Astrocyte (in vitro differentiated cells and primary cell): ENCODE measurements at regions not wholly inside any gene's neighbourhood (a gene's known extent, or its start where the extent isn't known, plus 50 kb on each side); places are given as distances from the start of the nearest gene placed in this dataset.
A peak's percentile ranks its signal among the peaks of the same experiment; 100 is the strongest.

Experiments used
- DNase-seq: peaks from one replicate; pipeline ENCODE4 v3.0.0-alpha.2; 2010; ENCODE audit warnings: low read depth
- FAIRE-seq: peaks from 2 replicates; lab custom pipeline; 2011; peaks lifted over from hg19 to GRCh38; lab: Jason Lieb, UNC
- H2AFZ ChIP-seq: 2 replicates; pipeline ENCODE4 v1.6.0; 2012; ENCODE audit warnings: low read depth, low read length, inconsistent platforms
- H3K27ac ChIP-seq: 2 replicates; pipeline ENCODE4 v1.5.1; 2011; ENCODE audit warnings: low read depth, low read length, inconsistent platforms
- H3K27me3 ChIP-seq: 2 replicates; pipeline ENCODE4 v1.6.0; 2011; ENCODE audit warnings: low read length, inconsistent platforms; ENCODE audit not compliant: insufficient read depth
- H3K36me3 ChIP-seq: 2 replicates; pipeline ENCODE4 v1.5.1; 2011; ENCODE audit warnings: low read length, inconsistent platforms; ENCODE audit not compliant: insufficient read depth
- H3K4me1 ChIP-seq: 2 replicates; pipeline ENCODE4 v1.5.1; 2011; ENCODE audit warnings: low read length, inconsistent platforms; ENCODE audit not compliant: insufficient read depth
- H3K4me2 ChIP-seq: 2 replicates; pipeline ENCODE4 v1.6.0; 2012; ENCODE audit warnings: low read length, inconsistent platforms
- H3K4me3 ChIP-seq: 2 replicates; pipeline ENCODE4 v1.5.1; 2011; ENCODE audit warnings: low read depth, mild to moderate bottlenecking, low read length, inconsistent platforms; ENCODE audit not compliant: insufficient read depth
- H3K79me2 ChIP-seq: 2 replicates; pipeline ENCODE4 v1.6.0; 2012; ENCODE audit warnings: mild to moderate bottlenecking, low read length, inconsistent platforms; ENCODE audit not compliant: insufficient read depth
- H3K9ac ChIP-seq: 2 replicates; pipeline ENCODE4 v1.6.0; 2012; ENCODE audit warnings: mild to moderate bottlenecking, low read length, inconsistent platforms
- H3K9me3 ChIP-seq: 2 replicates; pipeline ENCODE4 v1.5.1; 2012; ENCODE audit warnings: low read depth, mild to moderate bottlenecking, low read length, inconsistent platforms; ENCODE audit not compliant: insufficient read depth
- H4K20me1 ChIP-seq: 2 replicates; pipeline ENCODE4 v1.6.0; 2012; ENCODE audit warnings: low read length, inconsistent platforms; ENCODE audit not compliant: insufficient read depth
- H3K27ac Mint-ChIP-seq: one replicate; pipeline ENCODE4 v1.8.0; 2021; ENCODE audit warnings: mild to moderate bottlenecking, mixed read lengths; ENCODE audit not compliant: unreplicated experiment
- H3K27me3 Mint-ChIP-seq: one replicate; pipeline ENCODE4 v1.8.0; 2021; ENCODE audit warnings: low read depth, mixed read lengths; ENCODE audit not compliant: unreplicated experiment
- H3K36me3 Mint-ChIP-seq: one replicate; pipeline ENCODE4 v1.8.0; 2021; ENCODE audit warnings: low read depth, mixed read lengths; ENCODE audit not compliant: unreplicated experiment
- H3K4me1 Mint-ChIP-seq: one replicate; pipeline ENCODE4 v1.8.0; 2021; ENCODE audit warnings: low read depth, mixed read lengths; ENCODE audit not compliant: unreplicated experiment
- H3K4me3 Mint-ChIP-seq: one replicate; pipeline ENCODE4 v1.8.0; 2021; ENCODE audit warnings: mild to moderate bottlenecking, moderate library complexity, mixed read lengths; ENCODE audit not compliant: unreplicated experiment
- H3K9me3 Mint-ChIP-seq: one replicate; pipeline ENCODE4 v1.8.0; 2021; ENCODE audit warnings: mild to moderate bottlenecking, mixed read lengths; ENCODE audit not compliant: unreplicated experiment
- CTCF ChIP-seq: IDR thresholded peaks from 2 replicates; pipeline ENCODE4 v1.5.1; 2011; ENCODE audit warnings: low read depth, mild to moderate bottlenecking, inconsistent platforms, low read length, moderate library complexity; ENCODE audit not compliant: insufficient read depth
- EZH2 ChIP-seq: IDR thresholded peaks from 2 replicates; pipeline ENCODE4 v1.6.1; 2012; ENCODE audit warnings: mild to moderate bottlenecking, low read length, inconsistent platforms; ENCODE audit not compliant: insufficient read depth

- Histone ChIP-seq H3K9me3 (no peaks in the 10 kb centered on the region), H3K4me1 (no peaks in the 10 kb centered on the region), H3K4me2 (no peak overlapping the region), H3K9ac (no peak overlapping the region), H3K4me3 (no peak overlapping the region), H3K79me2 (no peaks in the 10 kb centered on the region), H2AFZ (no peak overlapping the region), H3K27ac (no peak overlapping the region), H4K20me1 (no peaks in the 10 kb centered on the region), H3K27me3 (no peaks in the 10 kb centered on the region), H3K36me3 (no peaks in the 10 kb centered on the region)
- FAIRE-seq (no peak), DNase-seq (no peak)
- Mint-ChIP-seq H3K9me3 (no peaks in the 10 kb centered on the region), H3K27ac (no peak overlapping the region), H3K4me3 (no peak overlapping the region), H3K27me3 (peaks cover 6% of the 10 kb centered on the region), H3K36me3 (no peaks in the 10 kb centered on the region), H3K4me1 (peaks cover 2% of the 10 kb centered on the region)
- TF ChIP-seq EZH2 (no peak), CTCF (no peak)
Measured at GRCh38 chr2:158041400-158041799, 60.3 kb upstream of the UPP2 start.

GRCh38 chr2:158038901-158039300 is 62.8 kb upstream of the UPP2 start:
- H3K27ac ChIP-seq, result no peak overlapping the region
- H3K4me1 ChIP-seq, result no peaks in the 10 kb centered on the region
- no peak overlapping the region for H3K4me2 ChIP-seq
- DNase-seq (no peak), FAIRE-seq (no peak)
- Mint-ChIP-seq H3K27me3 (peaks cover 10% of the 10 kb centered on the region), H3K9me3 (no peaks in the 10 kb centered on the region), H3K27ac (no peak overlapping the region), H3K4me3 (no peak overlapping the region), H3K36me3 (no peaks in the 10 kb centered on the region), H3K4me1 (peaks cover 5% of the 10 kb centered on the region)
- no peak overlapping the region for H3K9ac ChIP-seq
- TF ChIP-seq CTCF (no peak), EZH2 (no peak)
- peaks cover 3% of the 10 kb centered on the region for H3K27me3 ChIP-seq
- H3K4me3 ChIP-seq, result no peak overlapping the region
- H3K9me3 ChIP-seq, result no peaks in the 10 kb centered on the region
- no peaks in the 10 kb centered on the region for H3K79me2 ChIP-seq
- H2AFZ ChIP-seq, result no peak overlapping the region
- H4K20me1 ChIP-seq, result no peaks in the 10 kb centered on the region
- no peaks in the 10 kb centered on the region for H3K36me3 ChIP-seq

GRCh38 chr2:158034198-158034866 is 67.3 kb upstream of the UPP2 start:
- Histone ChIP-seq H4K20me1 (no peaks in the 10 kb centered on the region), H3K4me3 (no peak overlapping the region), H3K9ac (no peak overlapping the region), H3K27ac (no peak overlapping the region), H3K79me2 (no peaks in the 10 kb centered on the region), H3K4me1 (no peaks in the 10 kb centered on the region), H2AFZ (no peak overlapping the region), H3K27me3 (peaks cover 7% of the 10 kb centered on the region), H3K4me2 (no peak overlapping the region), H3K9me3 (no peaks in the 10 kb centered on the region), H3K36me3 (no peaks in the 10 kb centered on the region)
- TF ChIP-seq EZH2 (no peak), CTCF (peak; percentile 44)
- H3K4me3 Mint-ChIP-seq, result no peak overlapping the region
- H3K27me3 Mint-ChIP-seq, result peaks cover 22% of the 10 kb centered on the region
- DNase-seq, result peak; percentile 30
- H3K36me3 Mint-ChIP-seq, result no peaks in the 10 kb centered on the region
- no peak for FAIRE-seq
- H3K27ac Mint-ChIP-seq, result no peak overlapping the region
- no peaks in the 10 kb centered on the region for H3K9me3 Mint-ChIP-seq
- H3K4me1 Mint-ChIP-seq, result peaks cover 2% of the 10 kb centered on the region
